ENCODE measurements at regions not wholly inside any gene's neighbourhood (a gene's known extent, or its start where the extent isn't known, plus 50 kb on each side); places are given as distances from the start of the nearest gene placed in this dataset.

DNA sequence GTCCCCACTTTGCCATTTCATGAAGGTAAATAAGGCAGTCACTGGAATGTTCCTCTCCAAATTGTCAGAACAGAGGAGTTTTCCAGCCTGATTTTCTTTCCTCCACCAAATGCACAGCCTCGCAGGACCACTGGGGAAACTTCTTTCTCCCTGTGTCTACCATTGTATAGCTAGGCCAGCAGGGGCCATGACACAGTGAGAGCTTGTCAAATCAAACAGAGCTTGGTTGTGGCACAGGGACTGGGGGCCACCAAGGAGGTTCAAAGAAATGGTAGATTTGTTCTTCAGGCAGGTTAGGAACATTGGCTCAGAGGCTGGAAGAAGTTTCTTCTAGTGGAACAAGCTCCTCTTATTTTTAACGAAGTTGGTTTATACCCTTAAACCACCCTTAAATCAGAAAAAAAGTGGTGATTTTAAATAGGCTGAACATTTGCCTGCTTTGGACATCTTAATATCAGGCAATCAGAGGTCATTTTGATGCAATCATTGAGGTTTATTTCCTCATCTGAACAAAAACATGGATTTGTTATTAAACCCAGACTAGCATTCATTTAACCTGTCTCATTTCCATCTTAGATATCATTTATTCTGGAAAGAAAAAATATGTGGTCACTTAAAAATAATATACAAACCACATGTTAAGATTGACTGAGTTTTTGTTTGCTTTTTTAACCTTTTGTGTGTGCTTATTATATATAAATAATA, 105.6 kb downstream of the GTPBP8 start:
- no peak for DNase-seq

DNA sequence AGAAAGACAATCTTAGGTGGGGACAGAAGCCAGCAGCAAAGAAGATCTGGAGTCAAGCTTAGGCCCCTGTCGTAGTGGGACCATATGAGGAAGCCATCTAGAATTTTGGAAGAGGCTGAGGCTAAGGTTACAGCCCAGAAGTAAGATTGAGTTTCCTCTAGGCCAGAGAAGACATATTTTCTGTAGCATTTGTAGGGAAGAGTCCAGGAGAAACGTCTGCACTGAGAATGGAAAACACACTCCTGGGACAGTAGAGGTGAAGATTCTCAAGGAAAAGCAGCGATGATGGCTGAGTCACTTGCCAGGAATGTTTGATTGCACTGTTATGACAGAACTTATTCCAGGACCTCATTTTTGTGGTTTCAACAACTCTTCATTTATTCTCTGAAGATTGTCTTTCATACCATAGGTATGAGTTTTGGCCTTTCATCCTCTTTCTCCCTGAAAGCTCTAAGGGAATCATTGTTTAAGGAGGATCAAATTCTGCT, 107.2 kb downstream of the GTPBP8 start:
- no peak for DNase-seq

DNA sequence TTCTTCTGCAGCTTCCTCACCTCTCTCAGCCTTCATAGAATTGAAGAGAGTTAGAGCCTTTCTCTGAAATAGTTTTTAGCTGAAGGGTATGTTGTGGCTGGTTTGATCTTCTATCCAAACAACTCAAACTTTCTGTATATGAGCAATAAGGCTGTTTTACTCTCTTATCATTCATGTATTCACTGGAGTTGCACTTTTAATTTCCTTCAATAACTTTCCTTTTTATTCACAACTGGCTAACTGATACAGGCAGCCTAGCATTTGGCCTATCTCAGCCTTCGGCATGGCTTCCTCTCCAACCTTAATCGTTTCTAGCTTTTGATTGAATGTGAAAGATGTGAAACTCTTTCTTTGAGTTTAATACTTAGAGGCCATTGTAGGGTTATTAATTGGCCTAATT, 109.3 kb downstream of the GTPBP8 start:
- DNase-seq = no peak

DNA sequence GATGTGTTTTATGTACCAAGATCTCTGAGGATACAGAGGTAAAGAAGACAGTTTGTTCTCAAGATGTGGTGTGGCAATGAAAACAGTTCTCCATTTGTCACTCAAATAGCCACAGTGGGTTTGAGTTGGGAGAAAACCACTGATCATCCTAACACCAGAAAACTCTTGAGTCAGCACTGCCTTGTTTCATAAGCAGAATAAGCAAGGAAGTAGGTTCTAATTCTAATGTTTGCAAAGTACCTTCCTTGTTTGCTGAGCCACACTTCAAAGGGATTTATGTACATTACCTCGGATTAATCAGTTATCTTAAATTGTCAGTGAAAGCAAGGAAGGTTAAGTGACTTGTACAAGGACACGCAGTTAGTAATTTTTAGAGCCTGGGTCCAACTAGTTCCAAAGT, 107.8 kb upstream of the BOC start:
- DNase-seq = no peak

DNA sequence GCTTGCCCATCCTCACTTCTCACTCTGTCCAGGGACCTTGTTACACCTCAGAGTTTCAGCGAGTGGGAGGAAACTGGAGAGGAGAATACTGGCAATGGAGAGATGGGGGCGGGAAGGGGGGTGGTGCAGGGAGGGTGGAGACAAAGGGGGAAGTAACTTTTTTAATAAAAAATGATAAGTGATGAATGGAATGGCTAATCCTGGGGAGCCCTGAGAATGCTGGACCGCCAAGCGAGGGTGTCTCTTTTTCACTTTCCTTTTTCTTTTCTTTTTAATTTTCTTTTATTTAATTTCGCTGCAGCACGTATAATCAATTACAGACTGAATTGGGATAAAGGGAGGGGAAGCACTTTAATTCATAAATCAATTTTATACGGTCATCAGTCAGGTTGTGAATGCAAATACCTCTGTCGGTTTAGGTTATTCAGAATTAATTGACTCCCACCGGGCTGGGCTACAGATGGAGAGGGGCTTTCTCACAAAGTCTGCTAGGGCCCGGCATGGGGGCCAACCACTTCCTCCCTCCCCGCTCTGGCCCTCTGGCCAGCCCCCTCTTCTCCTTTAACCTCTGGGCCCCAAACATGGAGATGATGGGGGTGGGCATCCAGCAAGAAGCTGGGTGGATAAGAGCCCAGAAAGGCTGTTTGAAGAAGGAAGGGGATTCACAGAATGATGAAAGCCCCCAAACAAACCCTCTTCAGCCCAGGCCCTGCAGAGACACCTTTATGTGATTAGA, 106.8 kb upstream of the BOC start:
- DNase-seq = no peak

DNA sequence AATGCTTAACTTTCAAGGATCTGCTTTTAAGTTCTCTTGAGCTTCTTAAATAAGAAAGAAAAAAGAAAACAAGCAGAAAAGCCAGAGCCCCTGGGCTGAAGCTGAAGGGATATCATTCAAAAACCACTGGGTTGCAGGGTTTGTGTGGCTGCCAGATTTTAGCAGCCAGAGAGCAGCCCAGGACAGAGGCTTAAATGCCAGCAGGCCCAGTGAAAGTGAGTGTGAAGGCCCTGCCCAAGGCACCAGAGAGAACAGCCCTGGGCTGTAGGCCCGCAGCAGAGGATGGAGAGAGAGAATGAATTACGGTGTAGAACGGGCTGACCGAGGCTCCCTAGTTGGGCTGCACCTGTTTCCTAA, 106.3 kb upstream of the BOC start:
- DNase-seq = no peak

DNA sequence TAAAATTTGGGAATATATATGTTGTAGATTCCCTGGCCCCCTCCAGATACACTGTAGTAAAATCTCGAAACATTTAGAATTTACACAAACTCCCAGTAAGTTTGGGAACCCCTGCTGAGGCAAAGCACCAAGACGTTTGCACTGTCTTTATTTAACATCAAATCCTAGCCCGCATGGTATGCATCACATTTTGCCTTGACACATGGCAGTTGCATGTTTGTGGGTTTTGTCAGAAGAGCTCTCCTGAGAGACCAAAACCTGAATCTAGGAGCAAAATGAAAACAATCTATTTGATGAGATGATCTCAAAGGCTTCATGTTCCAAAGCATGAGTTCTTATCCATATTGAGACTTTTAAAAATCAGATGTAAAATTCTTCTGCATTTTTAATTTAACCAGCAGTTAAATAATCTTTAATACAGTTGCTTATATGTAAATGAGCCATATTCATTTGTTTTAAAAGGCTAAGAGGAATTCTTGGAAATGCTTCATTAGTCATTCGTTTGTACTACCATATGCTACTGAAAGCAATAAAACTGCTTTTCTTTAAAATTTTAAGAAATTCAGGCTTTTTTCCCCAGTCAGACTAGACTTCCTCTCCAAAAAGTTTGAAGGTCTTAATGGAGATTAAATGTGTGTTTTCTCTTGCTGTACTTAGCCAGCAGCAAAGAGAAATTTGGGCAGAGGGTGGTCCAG, 105.2 kb upstream of the BOC start:
- DNase-seq = no peak

DNA sequence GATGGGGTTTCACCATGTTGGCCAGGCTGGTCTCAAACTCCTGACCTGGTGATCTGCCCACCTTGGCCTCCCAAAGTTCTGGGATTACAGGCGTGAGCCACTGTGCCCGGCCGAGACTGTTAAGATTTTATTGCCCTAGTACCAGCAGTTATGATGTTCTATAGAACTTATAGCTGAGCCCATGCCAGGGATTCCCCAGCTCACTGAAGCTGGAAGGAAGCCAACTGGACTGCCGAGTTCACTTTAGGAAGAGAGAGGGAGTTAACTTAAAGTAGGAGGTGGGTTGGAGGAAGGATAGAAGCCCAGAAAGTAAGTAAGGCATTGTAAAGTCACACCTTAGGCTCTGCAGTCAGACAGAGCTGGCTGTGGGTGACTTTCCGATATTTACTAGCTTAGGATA, 101.1 kb upstream of the BOC start:
- no peak for DNase-seq

DNA sequence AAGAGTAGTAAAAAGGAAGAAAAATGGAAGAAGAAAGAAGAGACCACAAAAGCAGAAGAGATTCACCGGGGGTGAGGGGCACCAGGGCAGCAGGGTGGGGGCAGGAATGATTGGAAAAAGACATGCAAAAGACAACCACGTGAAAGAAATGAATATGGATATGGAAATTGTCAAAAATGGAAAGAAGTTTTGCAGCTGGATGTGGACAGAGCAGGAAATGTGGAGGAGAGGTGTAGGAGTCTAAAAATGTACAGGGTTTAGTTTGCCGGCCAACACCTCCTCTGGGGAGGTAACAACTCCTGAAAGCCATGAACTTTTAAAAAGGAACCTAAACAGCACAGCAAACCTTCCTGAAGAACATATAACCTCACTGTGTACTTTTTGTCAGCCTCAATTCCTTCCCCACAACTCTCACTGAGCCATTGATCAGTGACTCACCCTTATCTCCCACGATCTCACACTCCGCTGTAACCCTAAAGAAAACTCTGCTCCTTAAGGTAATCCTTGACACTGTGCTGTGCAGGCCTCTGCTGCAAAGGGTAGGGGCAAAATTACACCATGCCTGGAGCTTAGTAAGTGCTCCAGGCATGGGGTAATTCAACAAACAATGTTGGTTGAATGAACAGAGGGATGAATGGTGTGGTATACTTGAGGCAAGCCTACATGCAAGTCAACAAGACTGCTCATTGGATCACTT, 100.2 kb upstream of the BOC start:
- DNase-seq = peak in 1 of 2 donors; percentile 12

DNA sequence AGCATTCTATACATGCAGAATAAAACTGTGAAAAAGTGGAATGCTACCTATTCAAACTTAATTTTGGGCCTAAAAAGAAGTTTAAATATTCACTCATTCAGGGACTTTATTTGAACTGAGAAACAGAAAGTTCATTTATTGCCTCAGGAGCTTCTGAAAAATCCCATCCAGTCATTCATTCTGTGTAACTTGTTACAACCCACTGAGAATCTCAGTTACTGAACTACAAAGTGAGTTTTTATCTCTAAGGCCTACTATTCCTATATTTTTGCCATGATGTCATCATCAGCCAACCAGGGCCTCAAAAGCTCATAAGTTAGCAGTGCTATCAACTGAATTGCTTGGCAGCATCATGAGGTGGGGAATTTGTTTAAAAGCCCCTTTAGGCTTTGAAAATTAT, 98.0 kb upstream of the BOC start:
- DNase-seq = no peak

DNA sequence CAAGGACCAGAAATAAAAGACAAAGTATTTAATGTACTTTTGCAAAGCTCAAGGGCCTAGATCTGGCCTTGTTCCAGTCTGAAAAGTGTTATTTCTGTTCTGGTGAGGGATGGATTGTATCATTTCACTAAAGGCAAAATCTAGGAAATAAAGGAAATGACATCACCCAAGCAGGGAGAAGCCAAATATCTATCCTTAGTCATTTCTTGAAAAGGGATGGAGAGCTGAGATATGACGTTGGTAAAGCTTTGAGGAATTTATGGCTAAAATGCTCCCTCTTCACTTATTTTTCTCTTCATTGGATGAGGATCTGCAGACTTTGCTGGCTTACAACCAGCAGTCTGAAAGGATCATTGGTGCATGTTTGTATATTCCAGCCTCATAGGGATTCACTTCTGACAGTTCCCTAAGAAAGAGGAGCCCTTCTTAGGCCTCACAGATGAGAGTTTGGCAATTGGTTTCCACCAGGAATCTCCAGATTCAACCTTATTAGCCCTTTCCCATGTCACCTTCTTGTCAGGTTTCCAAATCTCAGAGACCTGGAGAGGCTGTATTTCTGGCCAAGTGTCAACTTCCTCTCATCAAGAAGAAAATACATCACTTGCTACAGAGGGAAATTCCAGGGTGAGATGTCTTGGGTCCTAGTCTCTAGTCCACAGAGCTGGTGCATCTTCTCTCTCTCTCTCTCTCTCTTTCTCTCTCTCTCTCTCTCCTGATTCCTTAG, 93.7 kb upstream of the BOC start:
- no peak for DNase-seq

DNA sequence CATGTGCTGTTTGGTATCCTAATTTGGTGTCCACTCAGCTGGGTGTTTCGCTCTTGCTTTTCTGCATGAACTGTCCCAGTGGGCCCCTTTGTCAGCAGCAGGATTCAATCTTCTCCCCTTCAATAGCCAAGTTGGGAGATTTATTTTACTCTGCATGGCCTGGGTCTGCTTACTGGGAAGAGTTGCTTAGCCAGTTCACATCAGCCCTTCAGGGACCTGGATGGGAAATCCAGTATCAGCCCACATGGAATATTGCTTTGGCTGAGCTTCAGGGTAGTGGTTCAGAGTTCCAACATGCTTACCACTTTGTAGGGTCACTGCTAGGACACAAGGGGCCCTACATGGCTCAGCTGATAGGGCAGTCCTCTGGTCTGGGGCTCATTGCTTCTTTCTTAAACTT, 93.0 kb upstream of the BOC start:
- no peak for DNase-seq

DNA sequence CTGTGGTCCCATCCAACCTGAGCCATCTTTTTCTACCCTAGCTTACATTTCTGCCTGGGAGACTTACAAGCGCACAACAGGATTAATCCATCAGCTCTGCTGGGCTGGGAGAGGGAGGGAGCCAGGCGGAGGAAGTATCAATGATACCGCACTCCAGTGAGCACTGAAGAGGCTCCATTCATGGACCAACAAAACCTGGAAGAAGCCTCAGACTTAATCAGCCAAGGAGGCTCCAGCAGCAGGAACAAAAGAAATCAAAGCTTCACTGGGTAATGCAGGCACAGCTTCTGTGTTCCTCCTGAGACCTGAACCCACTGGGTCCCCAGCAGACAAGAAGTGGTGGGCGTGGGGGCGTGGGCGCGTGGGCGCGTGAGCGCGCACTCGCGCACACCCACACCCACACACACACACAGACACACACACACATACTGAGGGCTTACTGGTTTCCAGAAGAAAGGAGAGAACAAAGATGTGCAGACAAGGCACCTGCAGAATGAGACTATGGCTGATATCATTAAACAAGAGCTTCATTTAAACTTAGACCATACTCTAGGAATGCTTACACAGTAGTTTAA, 87.0 kb upstream of the BOC start:
- no peak for DNase-seq

DNA sequence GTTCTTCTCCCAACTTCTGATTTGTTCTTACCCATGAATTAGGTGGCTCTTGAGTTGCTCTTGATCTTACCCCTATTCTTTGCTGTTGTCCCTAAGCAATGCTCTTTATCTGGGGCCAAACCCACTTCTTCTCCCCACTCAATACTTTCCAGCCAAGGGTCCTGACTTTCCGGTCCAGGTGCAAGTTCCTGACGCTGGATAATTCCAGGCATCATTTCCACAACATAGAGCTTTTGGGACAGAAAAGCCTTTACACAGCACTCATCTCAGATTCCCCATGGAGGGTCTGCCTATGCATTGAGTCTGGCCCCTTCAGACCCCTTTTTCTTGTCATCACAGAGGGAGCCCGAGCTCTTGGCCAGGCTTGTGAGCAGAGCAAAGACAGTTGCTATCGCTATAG, 85.4 kb upstream of the BOC start:
- DNase-seq = no peak

DNA sequence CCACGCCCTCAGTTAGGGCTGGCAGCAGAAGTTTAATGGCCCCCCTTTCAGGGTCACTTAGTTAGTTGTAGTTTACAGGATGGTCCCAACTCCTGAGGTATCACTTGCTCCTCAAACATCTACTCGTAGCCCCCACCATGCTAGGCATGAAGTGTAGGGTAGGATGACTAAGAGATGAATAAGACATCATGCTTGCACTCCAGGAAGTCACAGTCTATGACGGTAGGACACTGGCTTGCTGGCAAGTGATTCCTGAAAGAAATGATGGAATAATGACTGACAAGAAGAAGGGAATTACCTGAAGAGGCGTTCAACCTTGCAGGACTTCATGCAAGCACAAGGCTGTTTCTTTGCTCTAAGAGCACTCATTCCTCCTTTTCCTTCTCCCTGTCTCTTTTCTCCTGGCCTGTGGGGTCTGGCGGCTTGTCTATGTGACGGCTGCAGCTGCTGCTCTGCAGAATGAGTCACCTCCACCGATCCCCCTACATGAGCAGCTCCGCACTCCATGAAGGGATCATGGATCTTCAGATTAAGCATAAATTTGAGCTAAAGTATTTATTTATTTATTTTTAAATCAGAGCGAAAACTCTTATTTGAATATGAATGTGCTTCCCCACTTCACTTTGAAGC, 82.9 kb upstream of the BOC start:
- DNase-seq = no peak

DNA sequence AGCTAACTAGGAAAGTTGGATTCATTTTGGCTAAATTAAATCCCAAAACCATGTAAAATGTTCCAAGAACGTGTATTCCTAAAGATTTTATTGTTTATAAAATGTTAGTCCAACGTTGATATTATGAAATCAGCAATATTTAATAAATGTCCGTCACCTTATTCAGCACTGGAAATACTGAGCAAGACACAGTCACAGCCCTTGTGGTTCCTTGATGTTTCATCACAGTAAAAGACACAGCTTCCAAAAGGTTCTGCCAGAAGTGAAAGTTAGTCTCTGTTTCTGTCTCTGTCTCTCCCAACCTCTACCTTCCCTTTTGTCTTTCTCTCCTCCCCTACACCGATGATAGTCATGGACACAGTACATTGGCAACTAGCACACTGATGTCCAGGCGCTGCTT, 82.2 kb upstream of the BOC start:
- no peak for DNase-seq

DNA sequence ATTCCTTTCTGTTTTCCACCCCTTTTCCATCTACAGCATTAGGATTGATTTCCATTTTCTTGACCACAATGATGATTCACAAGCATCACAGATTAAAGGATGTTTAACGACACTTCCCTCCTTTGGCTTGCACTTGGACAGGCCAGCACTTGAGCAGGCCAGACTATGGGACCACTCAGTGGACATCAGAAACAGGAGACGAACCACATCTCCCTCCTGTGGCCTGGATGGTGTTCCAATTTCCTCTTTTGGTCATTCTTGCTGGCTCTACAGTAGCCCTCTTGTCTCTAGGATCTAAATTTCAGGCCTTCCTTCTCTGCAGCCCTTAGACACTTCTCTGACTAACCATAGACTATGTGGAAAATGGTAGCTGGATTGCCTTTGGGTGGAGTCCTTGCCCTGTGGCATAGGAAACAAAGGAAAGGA, 78.8 kb upstream of the BOC start:
- no peak for DNase-seq

DNA sequence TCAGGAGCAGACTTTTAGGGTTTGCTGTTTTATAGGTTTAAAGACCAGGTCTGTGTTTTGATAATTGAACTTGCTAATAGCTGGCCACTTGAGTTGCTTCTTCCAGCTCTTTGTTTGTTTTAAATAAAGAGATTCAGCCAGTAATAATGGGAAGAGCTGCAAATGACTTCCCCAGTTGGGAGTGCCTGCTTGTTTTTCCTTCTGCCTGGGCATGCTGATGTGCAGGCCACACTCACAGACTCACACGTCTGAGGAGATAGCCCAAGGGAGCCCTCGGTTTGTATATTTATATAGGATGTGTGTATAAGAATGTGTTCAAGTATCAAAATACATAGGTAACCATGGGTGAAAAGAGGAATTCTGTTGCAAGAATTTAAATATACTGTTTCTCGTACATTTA, 78.2 kb upstream of the BOC start:
- DNase-seq = no peak

DNA sequence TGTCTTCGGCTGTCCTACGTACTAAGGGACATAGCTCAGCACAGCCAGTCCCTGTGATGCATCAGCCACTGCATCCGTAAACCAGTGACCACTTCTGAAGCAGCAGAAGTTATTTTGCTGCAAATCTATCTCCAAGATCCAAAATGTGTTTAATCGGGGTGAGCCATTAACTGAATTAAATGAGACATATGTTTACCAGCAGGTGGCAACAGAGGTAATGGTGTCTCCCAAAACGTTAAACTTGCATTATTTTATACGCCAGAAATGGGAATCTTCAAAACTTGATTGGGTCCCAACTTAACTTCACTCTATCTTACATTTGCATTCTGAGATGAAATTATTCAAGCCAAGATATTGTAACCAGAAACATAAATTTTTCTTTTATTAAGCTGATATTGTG, 75.3 kb upstream of the BOC start:
- peak in 1 of 2 donors; percentile 4 for DNase-seq

DNA sequence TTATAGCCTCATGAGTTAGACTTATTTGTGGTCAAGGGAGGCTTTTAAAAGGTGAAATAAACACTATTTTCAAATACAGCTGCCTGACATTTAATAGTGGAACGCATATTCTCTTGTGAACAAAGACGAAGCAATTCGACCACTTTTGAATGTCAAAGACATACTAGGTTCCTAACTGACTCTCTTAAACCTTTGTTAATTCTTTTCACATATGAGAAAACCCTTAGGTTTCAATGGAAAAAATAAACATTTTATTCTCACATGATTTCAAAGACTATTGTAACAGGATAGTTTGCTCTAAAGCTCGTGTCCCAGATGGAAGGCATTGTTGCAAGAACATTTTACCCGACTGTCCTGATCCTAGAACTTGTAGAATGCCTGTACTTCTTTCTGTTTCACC, 74.8 kb upstream of the BOC start:
- DNase-seq = no peak

DNA sequence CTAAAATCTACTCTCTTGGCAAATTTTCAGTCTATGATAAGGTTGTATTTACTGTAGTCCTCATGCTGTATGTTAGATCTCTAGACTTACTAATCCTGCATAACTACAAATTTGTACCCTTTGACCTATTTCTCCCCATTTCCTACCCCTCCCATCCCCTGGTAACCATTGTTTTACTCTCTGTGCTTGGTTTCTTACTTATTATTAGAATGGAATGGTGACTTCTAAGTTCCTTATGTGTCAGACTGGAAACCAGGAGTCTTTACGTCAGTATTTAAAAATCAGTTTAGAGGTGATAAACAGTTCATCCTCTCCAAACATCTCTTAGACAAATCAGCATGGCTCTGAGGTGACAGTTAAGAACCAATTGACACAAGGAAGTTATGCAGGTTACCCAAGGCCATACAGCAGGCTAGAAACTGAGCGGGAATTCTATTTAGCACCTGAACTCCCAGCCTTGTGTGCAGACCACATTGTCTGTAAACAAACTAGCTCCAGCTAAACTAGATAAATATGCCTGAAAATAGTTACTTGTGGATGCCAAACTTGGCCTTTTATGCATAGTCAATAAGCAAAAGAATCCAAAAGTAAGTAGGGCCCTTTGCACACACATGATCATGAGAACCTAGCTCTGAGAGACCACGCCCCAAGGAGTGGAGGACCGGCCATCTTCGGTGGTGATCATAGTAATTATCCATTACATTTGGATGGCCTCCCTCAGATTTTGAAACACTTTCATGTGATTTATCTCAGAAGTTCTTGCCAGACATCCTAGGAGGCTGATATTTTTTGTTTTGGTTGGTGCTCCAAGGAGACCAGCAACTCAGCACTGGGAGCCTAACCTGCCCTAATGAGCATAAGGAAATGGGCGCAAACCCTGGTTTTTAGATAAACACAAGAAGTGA, 72.3 kb upstream of the BOC start:
- no peak for DNase-seq
